ENCODE measurements at regions not wholly inside any gene's neighbourhood (a gene's known extent, or its start where the extent isn't known, plus 50 kb on each side); places are given as distances from the start of the nearest gene placed in this dataset.

DNA sequence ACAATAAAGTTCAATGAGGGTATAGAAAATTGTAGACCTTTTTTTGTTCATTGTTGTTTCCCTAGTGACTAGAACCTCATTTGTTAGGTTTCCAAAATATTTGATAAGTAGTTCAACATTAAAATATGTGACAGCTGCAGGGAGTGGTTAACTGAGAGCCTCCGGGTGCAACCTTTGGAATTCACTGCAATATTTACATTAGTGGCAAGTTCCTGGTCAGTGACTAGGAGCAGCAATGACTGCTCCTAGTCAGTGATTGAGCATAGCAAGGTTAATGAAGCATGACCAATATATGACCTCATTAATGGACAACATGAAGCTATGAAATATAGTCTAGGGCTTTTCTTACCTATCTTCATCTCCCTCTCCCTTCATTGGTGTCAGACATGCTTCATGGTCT lies 65.8 kb upstream of the FAM47A start:
- intact Hi-C loops (cut with micrococcal nuclease) (no loop called here), dilution Hi-C loops (cut with MboI; ENCODE audit: extremely low pct_ligation_motif_present, low sequenced_read_pairs) (no loop called here)
- DNase-seq (ENCODE audit: low read depth, low spot score) (no peak), FAIRE-seq (no peak)
- H3K36me3 ChIP-seq (ENCODE audit: control insufficient read depth in 2 of 2, extremely low read depth in 1 of 2, insufficient read depth in 2 of 2, low read length in 2 of 2) = no peaks in the 10 kb centered on the region
- no peaks in the 10 kb centered on the region for H3K79me2 ChIP-seq (ENCODE audit: control insufficient read depth, insufficient read depth, low read length)
- BruUV-seq (replicated peaks) = no TSS peak
- no peak overlapping the region for H3K4me3 ChIP-seq (replicated peaks in 1 of 3; ENCODE audit: insufficient read depth in 1 of 3, low read depth in 1 of 3, low read length in 3 of 3)
- H3K9me3 ChIP-seq (replicated peaks; ENCODE audit: control insufficient read depth, insufficient read depth, low read length) = no peaks in the 10 kb centered on the region
- ChIA-PET CTCF (no interaction called here), POLR2A (no interaction called here)
- H3K27ac ChIP-seq (ENCODE audit: insufficient read depth, low read depth, low read length) = no peak overlapping the region
- H3K9me1 ChIP-seq (replicated peaks; ENCODE audit: control insufficient read depth, extremely low read depth, insufficient read depth, low read length) = no peaks in the 10 kb centered on the region
- H3K9ac ChIP-seq (replicated peaks; ENCODE audit: extremely low read depth, insufficient read depth, low read length) = no peak overlapping the region
- no peak overlapping the region for H3K4me2 ChIP-seq (ENCODE audit: insufficient read depth, low read length)
- no peaks in the 10 kb centered on the region for H3K27me3 ChIP-seq (ENCODE audit: control insufficient read depth in 2 of 2, insufficient read depth in 2 of 2, low read length in 2 of 2)
- H4K20me1 ChIP-seq (replicated peaks; ENCODE audit: control insufficient read depth, extremely low read depth, insufficient read depth, low read length) = no peaks in the 10 kb centered on the region
- TF ChIP-seq EZH2 (IDR thresholded peaks at IDR 0.05; ENCODE audit: borderline replicate concordance, low read depth, low read length, severe bottlenecking) = no peak
- no peak for TF ChIP-seq MYC (IDR thresholded peaks at IDR 0.05; ENCODE audit: low read depth, low read length)
- TF ChIP-seq POLR2A (IDR thresholded peaks at IDR 0.05; ENCODE audit: low read depth, low read length) = no peak
- no peak for TF ChIP-seq GATA2 (IDR thresholded peaks at IDR 0.05; ENCODE audit: insufficient read depth, insufficient read length, low read depth, low read length)
- no peak for TF ChIP-seq POLR2AphosphoS5 (IDR thresholded peaks at IDR 0.05; ENCODE audit: insufficient read depth, low read depth, low read length)
- no peak for TF ChIP-seq CTCF (IDR thresholded peaks at IDR 0.05; ENCODE audit: extremely low read depth in 1 of 2, insufficient read depth in 1 of 2, low read depth in 1 of 2, low read length in 2 of 2)
- no peak for TF ChIP-seq MAX (IDR thresholded peaks at IDR 0.05; ENCODE audit: insufficient read depth, insufficient read length)
- no peak for TF ChIP-seq FOS (IDR thresholded peaks at IDR 0.05; ENCODE audit: borderline replicate concordance, insufficient read depth, low read length)
- TF ChIP-seq JUN (IDR thresholded peaks at IDR 0.05; ENCODE audit: borderline replicate concordance, insufficient read depth, insufficient read length, low read depth) = no peak
- H2AFZ ChIP-seq (ENCODE audit: low read depth, low read length) = no peak overlapping the region
- H3K4me1 ChIP-seq (ENCODE audit: control insufficient read depth, extremely low read depth, insufficient read depth, low read length) = no peaks in the 10 kb centered on the region

All from endothelial cell of umbilical vein (primary cell).